Esophagus squamous epithelium (tissue), 4 donors: ENCODE measurements at regions not wholly inside any gene's neighbourhood (a gene's known extent, or its start where the extent isn't known, plus 50 kb on each side); places are given as distances from the start of the nearest gene placed in this dataset.
"Not testable (repeated sequence)": the region's sequence is repeated elsewhere in the genome, so short reads cannot be mapped to it uniquely, and the experiment has no call there.

Experiments
- POLR2A ChIP-seq, 4 donors: fragments of 450-650 bp; IDR thresholded peaks; one replicate each; pipeline ENCODE4 v1.6.1; 2017; ENCODE audit warnings: antibody characterized with exemption in 4 of 4, mild to moderate bottlenecking in 4 of 4, moderate library complexity in 3 of 4
- TF ChIP-seq, protein P1 (sequence below), 6 experiments: fragments of 450-650 bp in 4 of 6; fragments of 200-600 bp in 2 of 6; sonication (generic) in 2 of 6; IDR thresholded peaks; one replicate each; pipeline ENCODE4 v1.5.1; 2016 to 2019; ENCODE audit warnings: antibody characterized with exemption in 6 of 6, mild to moderate bottlenecking in 4 of 6, moderate library complexity in 4 of 6

DNA sequence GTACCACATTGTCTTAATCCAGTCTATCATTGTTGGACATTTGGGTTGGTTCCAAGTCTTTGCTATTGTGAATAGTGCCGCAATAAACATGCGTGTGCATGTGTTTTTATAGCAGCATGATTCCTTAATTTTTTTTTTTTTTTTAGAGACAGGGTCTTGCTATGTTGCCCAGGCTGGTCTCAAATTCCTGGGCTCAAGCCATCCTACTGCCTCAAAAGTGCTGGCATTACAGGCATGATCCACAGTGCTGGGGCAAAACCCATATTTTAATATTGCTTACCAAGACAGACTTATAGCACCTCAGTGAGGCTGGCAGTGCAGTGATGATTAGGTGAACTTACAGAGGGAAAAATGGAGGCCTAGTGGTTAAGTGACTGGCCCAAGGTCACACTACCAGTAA, 116.5 kb upstream of the CDYL start:
- TF ChIP-seq POLR2A (IDR thresholded peaks at IDR 0.05): not testable (repeated sequence)
- TF ChIP-seq, protein P1, sequence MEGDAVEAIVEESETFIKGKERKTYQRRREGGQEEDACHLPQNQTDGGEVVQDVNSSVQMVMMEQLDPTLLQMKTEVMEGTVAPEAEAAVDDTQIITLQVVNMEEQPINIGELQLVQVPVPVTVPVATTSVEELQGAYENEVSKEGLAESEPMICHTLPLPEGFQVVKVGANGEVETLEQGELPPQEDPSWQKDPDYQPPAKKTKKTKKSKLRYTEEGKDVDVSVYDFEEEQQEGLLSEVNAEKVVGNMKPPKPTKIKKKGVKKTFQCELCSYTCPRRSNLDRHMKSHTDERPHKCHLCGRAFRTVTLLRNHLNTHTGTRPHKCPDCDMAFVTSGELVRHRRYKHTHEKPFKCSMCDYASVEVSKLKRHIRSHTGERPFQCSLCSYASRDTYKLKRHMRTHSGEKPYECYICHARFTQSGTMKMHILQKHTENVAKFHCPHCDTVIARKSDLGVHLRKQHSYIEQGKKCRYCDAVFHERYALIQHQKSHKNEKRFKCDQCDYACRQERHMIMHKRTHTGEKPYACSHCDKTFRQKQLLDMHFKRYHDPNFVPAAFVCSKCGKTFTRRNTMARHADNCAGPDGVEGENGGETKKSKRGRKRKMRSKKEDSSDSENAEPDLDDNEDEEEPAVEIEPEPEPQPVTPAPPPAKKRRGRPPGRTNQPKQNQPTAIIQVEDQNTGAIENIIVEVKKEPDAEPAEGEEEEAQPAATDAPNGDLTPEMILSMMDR (IDR thresholded peaks at IDR 0.05): not testable (repeated sequence)
